Keratinocyte (primary cell): ENCODE measurements at regions not wholly inside any gene's neighbourhood (a gene's known extent, or its start where the extent isn't known, plus 50 kb on each side); places are given as distances from the start of the nearest gene placed in this dataset.

Experiments used
- DNase-seq: peaks from one replicate; pipeline ENCODE4 v3.0.0-alpha.2; 2011; ENCODE audit warnings: low read depth, missing footprints, low spot score
- FAIRE-seq: peaks from 2 replicates; lab custom pipeline; 2011; peaks lifted over from hg19 to GRCh38; lab: Jason Lieb, UNC
- H2AFZ ChIP-seq: 2 replicates; pipeline ENCODE4 v1.6.0; 2012; ENCODE audit warnings: low read length, control low read depth, inconsistent platforms; ENCODE audit not compliant: control insufficient read depth
- H3K27ac ChIP-seq: 2 replicates; pipeline ENCODE4 v1.5.1; 2011; ENCODE audit warnings: low read length; ENCODE audit not compliant: control insufficient read depth, insufficient read depth
- H3K27me3 ChIP-seq: 3 replicates; pipeline ENCODE4 v1.6.0; 2011; ENCODE audit warnings: low read length; ENCODE audit not compliant: control insufficient read depth, insufficient read depth; ENCODE audit errors: extremely low read depth
- H3K36me3 ChIP-seq, 2 experiments: 2 replicates in 1 of 2; 3 replicates in 1 of 2; pipeline ENCODE4 v1.5.1; 2011; ENCODE audit warnings: low read length in 2 of 2, mild to moderate bottlenecking in 1 of 2; ENCODE audit not compliant: control insufficient read depth in 2 of 2, insufficient read depth in 2 of 2; ENCODE audit errors: extremely low read depth in 1 of 2
- H3K4me1 ChIP-seq: 3 replicates; pipeline ENCODE4 v1.5.1; 2011; ENCODE audit warnings: low read length; ENCODE audit not compliant: control insufficient read depth, insufficient read depth; ENCODE audit errors: extremely low read depth
- H3K4me2 ChIP-seq: 3 replicates; pipeline ENCODE4 v1.6.0; 2011; ENCODE audit warnings: low read depth, low read length; ENCODE audit not compliant: control insufficient read depth, insufficient read depth; ENCODE audit errors: extremely low read depth
- H3K4me3 ChIP-seq, 3 experiments: fragments of 200-600 bp in 1 of 3; sonication (generic) in 1 of 3; 2 replicates in 2 of 3; 3 replicates in 1 of 3; pipeline ENCODE4 v1.5.1; 2011 to 2016; ENCODE audit warnings: low read length in 3 of 3, mild to moderate bottlenecking in 3 of 3, control low read depth in 2 of 3, inconsistent platforms in 1 of 3, low read depth in 1 of 3, mixed read lengths in 1 of 3, mixed run types in 1 of 3, moderate library complexity in 1 of 3; ENCODE audit not compliant: control insufficient read depth in 2 of 3, insufficient read depth in 2 of 3; ENCODE audit errors: extremely low read depth in 1 of 3
- H3K79me2 ChIP-seq: 2 replicates; pipeline ENCODE4 v1.6.0; 2012; ENCODE audit warnings: low read length; ENCODE audit not compliant: control insufficient read depth, insufficient read depth
- H3K9ac ChIP-seq: 3 replicates; pipeline ENCODE4 v1.6.0; 2011; ENCODE audit warnings: low read length; ENCODE audit not compliant: control insufficient read depth, insufficient read depth; ENCODE audit errors: extremely low read depth
- H3K9me1 ChIP-seq: 3 replicates; pipeline ENCODE4 v1.6.0; 2011; ENCODE audit warnings: low read length; ENCODE audit not compliant: control insufficient read depth, insufficient read depth; ENCODE audit errors: extremely low read depth
- H3K9me3 ChIP-seq: 2 replicates; pipeline ENCODE4 v1.5.1; 2012; ENCODE audit warnings: low read depth, low read length; ENCODE audit not compliant: control insufficient read depth
- H4K20me1 ChIP-seq: 3 replicates; pipeline ENCODE4 v1.6.0; 2011; ENCODE audit warnings: low read length; ENCODE audit not compliant: control insufficient read depth, insufficient read depth; ENCODE audit errors: extremely low read depth
- EZH2 ChIP-seq: IDR thresholded peaks from one replicate; pipeline ENCODE4 v1.6.1; 2012; ENCODE audit warnings: inconsistent platforms, mild to moderate bottlenecking, low read length, moderate library complexity
- dilution Hi-C: fragments of 300-500 bp; cut with MboI; formaldehyde crosslinking; loops from one replicate; pipeline ENCODE4 v1.7.0; 2020; ENCODE audit warnings: low sequenced_read_pairs; ENCODE audit not compliant: extremely low pct_ligation_motif_present
- TF ChIP-seq, protein P1 (sequence below), 3 experiments: IDR thresholded peaks in 1 of 3; conservative IDR thresholded peaks in 1 of 3; optimal IDR thresholded peaks in 1 of 3; 2 replicates in 2 of 3; 3 replicates in 1 of 3; pipeline versions ENCODE3 to v1.5.1; 2011; ENCODE audit warnings: low read length in 3 of 3, mild to moderate bottlenecking in 3 of 3, moderate library complexity in 2 of 3, control low read depth in 1 of 3, inconsistent platforms in 1 of 3; ENCODE audit not compliant: insufficient read depth in 2 of 3; ENCODE audit errors: extremely low read depth in 1 of 3

DNA sequence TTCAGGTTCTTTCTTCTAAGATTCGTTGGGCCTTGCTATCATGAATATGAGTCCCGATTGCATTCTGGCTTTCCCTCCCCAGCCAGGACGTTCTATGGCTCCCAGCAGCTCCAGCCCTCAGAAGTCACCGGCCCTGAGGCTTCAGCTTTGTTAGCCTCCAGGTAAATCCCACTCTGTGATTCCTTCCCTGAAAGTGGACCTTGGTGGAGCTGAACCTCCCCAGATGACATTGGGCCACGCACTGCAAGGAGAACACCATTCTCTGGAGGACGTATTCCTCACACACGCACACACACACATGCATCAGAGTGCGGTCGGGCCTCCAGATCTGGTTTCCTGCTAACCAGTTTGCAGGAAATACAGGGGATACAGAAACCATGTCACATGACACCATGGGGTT, 487.3 kb upstream of the CDH4 start:
- no peaks in the 10 kb centered on the region for H4K20me1 ChIP-seq
- no peaks in the 10 kb centered on the region for H3K9me3 ChIP-seq
- no peaks in the 10 kb centered on the region for H3K36me3 ChIP-seq
- no peak for TF ChIP-seq EZH2
- TF ChIP-seq, protein P1, sequence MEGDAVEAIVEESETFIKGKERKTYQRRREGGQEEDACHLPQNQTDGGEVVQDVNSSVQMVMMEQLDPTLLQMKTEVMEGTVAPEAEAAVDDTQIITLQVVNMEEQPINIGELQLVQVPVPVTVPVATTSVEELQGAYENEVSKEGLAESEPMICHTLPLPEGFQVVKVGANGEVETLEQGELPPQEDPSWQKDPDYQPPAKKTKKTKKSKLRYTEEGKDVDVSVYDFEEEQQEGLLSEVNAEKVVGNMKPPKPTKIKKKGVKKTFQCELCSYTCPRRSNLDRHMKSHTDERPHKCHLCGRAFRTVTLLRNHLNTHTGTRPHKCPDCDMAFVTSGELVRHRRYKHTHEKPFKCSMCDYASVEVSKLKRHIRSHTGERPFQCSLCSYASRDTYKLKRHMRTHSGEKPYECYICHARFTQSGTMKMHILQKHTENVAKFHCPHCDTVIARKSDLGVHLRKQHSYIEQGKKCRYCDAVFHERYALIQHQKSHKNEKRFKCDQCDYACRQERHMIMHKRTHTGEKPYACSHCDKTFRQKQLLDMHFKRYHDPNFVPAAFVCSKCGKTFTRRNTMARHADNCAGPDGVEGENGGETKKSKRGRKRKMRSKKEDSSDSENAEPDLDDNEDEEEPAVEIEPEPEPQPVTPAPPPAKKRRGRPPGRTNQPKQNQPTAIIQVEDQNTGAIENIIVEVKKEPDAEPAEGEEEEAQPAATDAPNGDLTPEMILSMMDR (optimal IDR thresholded peaks at IDR 0.05 in 1 of 3, IDR thresholded peaks at IDR 0.05 in 1 of 3, conservative IDR thresholded peaks at IDR 0.05 in 1 of 3; ENCODE audit: extremely low read depth in 1 of 3, insufficient read depth in 2 of 3, low read length in 3 of 3) = no peak
- no peak for FAIRE-seq
- no peak for DNase-seq
- H2AFZ ChIP-seq = no peak overlapping the region
- peaks cover 14% of the 10 kb centered on the region for H3K27me3 ChIP-seq
- H3K27ac ChIP-seq = no peak overlapping the region
- no peaks in the 10 kb centered on the region for H3K4me1 ChIP-seq
- dilution Hi-C loops = no loop called here
- no peaks in the 10 kb centered on the region for H3K9me1 ChIP-seq
- no peak overlapping the region for H3K4me2 ChIP-seq
- no peak overlapping the region for H3K9ac ChIP-seq
- no peaks in the 10 kb centered on the region for H3K79me2 ChIP-seq
- H3K4me3 ChIP-seq = no peak overlapping the region

DNA sequence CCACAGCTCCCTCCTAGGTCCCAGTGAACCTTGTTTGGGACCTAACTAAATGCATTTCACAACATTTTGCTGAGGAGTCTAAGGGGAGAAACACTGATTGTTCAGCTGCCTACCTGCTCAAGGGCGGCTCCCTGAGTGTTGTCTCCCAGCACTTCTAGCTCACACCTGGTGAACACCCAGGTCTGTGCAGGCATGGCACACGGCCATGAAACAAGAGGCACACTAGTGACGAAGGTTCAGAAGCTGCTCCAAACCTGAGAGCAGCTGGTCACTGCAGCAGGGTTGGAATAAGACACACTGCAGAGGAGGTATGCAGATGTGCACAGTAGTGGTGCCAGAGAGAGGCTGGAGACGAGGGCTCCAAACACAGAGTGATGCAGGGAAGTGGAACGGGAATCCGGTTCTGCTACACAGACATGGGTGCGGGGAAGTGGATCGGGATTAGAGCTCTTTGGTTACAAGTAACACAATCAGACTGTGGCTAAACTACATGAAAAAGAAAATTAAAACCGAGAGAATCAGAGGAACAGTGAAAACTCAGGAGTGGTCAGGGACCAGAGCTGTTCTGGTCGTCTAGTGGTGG, 486.1 kb upstream of the CDH4 start:
- FAIRE-seq (no peak), DNase-seq (no peak)
- Histone ChIP-seq H3K9me1 (no peaks in the 10 kb centered on the region), H3K27me3 (peaks cover 8% of the 10 kb centered on the region), H3K9ac (no peak overlapping the region), H3K4me3 (no peak overlapping the region), H3K27ac (no peak overlapping the region), H3K4me1 (no peaks in the 10 kb centered on the region), H4K20me1 (no peaks in the 10 kb centered on the region), H2AFZ (no peak overlapping the region), H3K9me3 (no peaks in the 10 kb centered on the region), H3K36me3 (no peaks in the 10 kb centered on the region), H3K4me2 (no peak overlapping the region), H3K79me2 (no peaks in the 10 kb centered on the region)
- dilution Hi-C loops = no loop called here
- no peak for TF ChIP-seq EZH2
- TF ChIP-seq, protein P1 (optimal IDR thresholded peaks at IDR 0.05 in 1 of 3, IDR thresholded peaks at IDR 0.05 in 1 of 3, conservative IDR thresholded peaks at IDR 0.05 in 1 of 3; ENCODE audit: extremely low read depth in 1 of 3, insufficient read depth in 2 of 3, low read length in 3 of 3) = no peak
